C4-2B (cell line): ENCODE measurements at regions not wholly inside any gene's neighbourhood (a gene's known extent, or its start where the extent isn't known, plus 50 kb on each side); places are given as distances from the start of the nearest gene placed in this dataset.

Experiments
- H3K27ac ChIP-seq: fragments of 450-650 bp; 2 replicates; pipeline ENCODE4 v1.5.1; 2017
- ZFX ChIP-seq: fragments of 450-650 bp; IDR thresholded peaks from 2 replicates; pipeline ENCODE4 v1.6.1; 2017
- TF ChIP-seq, protein P1 (sequence below): fragments of 450-650 bp; conservative IDR thresholded peaks from 2 replicates; pipeline ENCODE4 v1.5.1; 2017; ENCODE audit warnings: mild to moderate bottlenecking

- TF ChIP-seq, protein P1, sequence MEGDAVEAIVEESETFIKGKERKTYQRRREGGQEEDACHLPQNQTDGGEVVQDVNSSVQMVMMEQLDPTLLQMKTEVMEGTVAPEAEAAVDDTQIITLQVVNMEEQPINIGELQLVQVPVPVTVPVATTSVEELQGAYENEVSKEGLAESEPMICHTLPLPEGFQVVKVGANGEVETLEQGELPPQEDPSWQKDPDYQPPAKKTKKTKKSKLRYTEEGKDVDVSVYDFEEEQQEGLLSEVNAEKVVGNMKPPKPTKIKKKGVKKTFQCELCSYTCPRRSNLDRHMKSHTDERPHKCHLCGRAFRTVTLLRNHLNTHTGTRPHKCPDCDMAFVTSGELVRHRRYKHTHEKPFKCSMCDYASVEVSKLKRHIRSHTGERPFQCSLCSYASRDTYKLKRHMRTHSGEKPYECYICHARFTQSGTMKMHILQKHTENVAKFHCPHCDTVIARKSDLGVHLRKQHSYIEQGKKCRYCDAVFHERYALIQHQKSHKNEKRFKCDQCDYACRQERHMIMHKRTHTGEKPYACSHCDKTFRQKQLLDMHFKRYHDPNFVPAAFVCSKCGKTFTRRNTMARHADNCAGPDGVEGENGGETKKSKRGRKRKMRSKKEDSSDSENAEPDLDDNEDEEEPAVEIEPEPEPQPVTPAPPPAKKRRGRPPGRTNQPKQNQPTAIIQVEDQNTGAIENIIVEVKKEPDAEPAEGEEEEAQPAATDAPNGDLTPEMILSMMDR, result no peak
- TF ChIP-seq ZFX, result no peak
These were observed 66.3 kb upstream of the PHACTR3 start for GRCh38 chr20:59537991-59538390.

GRCh38 chr20:59547596-59547995 is 56.7 kb upstream of the PHACTR3 start:
- H3K27ac ChIP-seq, result no peak overlapping the region
- TF ChIP-seq, protein P1, result no peak
- no peak for TF ChIP-seq ZFX

More at GRCh38 chr20:59537991-59538390, 66.3 kb upstream of the PHACTR3 start:
- H3K27ac ChIP-seq, result no peak overlapping the region
